ENCODE measurements at regions not wholly inside any gene's neighbourhood (a gene's known extent, or its start where the extent isn't known, plus 50 kb on each side); places are given as distances from the start of the nearest gene placed in this dataset.

DNA sequence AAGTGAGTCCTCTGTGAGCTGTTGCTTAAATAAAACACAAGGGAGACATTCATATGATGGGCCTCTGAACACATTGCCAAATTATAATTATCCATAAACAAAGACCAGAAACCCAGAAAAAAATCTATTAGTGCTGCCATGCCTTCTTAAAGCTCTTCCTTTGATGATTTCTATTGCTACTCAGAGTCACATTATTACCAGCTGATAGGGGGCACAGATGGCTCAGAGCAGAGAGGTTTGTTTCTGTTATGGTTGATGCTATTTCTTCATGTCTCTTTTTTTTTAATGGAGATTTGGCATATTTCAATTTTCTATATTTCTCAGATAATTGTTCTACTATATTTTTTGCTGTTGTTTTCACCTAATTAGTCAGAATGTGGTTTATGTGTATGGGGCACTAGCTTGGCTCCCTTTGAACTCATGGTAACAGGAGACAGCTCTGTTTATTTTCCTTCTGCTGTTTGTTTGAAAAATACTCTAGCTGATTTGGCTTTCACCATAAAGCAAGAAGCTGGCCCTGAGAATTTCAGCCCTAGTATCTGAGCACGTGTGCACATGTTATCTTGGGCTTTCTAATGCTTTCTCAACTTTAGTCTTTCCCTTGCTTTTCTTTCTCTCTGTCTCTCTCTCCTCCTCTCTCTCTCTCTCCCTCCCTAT, 568.8 kb downstream of the PPARGC1A start:
- Histone ChIP-seq H3K9me3 (ENCODE audit: control insufficient read depth, low read length) (no peaks in the 10 kb centered on the region), H3K36me3 (ENCODE audit: control insufficient read depth, insufficient read depth, low read length) (no peaks in the 10 kb centered on the region), H3K4me3 (ENCODE audit: low read depth, low read length) (no peak overlapping the region), H3K4me1 (no peaks in the 10 kb centered on the region), H3K79me2 (no peaks in the 10 kb centered on the region), H3K27me3 (ENCODE audit: control insufficient read depth, insufficient read depth, low read length) (no peaks in the 10 kb centered on the region), H3K9ac (no peak overlapping the region), H2AFZ (no peak overlapping the region), H3K4me2 (ENCODE audit: low read length) (no peak overlapping the region), H3K27ac (no peak overlapping the region)
- TF ChIP-seq, protein P1, sequence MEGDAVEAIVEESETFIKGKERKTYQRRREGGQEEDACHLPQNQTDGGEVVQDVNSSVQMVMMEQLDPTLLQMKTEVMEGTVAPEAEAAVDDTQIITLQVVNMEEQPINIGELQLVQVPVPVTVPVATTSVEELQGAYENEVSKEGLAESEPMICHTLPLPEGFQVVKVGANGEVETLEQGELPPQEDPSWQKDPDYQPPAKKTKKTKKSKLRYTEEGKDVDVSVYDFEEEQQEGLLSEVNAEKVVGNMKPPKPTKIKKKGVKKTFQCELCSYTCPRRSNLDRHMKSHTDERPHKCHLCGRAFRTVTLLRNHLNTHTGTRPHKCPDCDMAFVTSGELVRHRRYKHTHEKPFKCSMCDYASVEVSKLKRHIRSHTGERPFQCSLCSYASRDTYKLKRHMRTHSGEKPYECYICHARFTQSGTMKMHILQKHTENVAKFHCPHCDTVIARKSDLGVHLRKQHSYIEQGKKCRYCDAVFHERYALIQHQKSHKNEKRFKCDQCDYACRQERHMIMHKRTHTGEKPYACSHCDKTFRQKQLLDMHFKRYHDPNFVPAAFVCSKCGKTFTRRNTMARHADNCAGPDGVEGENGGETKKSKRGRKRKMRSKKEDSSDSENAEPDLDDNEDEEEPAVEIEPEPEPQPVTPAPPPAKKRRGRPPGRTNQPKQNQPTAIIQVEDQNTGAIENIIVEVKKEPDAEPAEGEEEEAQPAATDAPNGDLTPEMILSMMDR (IDR thresholded peaks at IDR 0.05): no peak

DNA sequence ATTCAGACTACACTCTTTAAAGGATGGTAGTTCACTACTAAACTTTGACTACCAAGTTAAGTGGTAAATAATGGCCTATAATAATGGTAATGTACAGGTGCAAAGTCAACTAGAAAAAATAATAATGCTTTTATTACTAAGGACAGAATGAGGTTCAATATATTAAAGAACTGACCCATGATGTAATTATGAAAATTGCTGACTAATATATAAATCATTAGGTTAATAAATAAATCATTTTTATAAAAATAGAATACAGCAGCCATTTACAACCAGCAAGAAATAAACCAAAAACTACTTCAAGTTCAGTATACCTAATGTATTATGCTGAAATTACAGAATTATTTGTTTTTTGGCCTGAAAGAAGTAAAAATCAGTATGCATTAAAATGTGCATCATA, 577.2 kb downstream of the PPARGC1A start:
- Histone ChIP-seq H3K9ac (no peak overlapping the region), H2AFZ (no peak overlapping the region), H3K27ac (no peak overlapping the region), H3K79me2 (no peaks in the 10 kb centered on the region), H3K36me3 (ENCODE audit: control insufficient read depth, insufficient read depth, low read length) (no peaks in the 10 kb centered on the region), H3K4me2 (ENCODE audit: low read length) (no peak overlapping the region), H3K9me3 (ENCODE audit: control insufficient read depth, low read length) (no peaks in the 10 kb centered on the region), H3K4me3 (ENCODE audit: low read depth, low read length) (no peak overlapping the region), H3K27me3 (ENCODE audit: control insufficient read depth, insufficient read depth, low read length) (no peaks in the 10 kb centered on the region), H3K4me1 (no peaks in the 10 kb centered on the region)
- TF ChIP-seq, protein P1 (IDR thresholded peaks at IDR 0.05): no peak

DNA sequence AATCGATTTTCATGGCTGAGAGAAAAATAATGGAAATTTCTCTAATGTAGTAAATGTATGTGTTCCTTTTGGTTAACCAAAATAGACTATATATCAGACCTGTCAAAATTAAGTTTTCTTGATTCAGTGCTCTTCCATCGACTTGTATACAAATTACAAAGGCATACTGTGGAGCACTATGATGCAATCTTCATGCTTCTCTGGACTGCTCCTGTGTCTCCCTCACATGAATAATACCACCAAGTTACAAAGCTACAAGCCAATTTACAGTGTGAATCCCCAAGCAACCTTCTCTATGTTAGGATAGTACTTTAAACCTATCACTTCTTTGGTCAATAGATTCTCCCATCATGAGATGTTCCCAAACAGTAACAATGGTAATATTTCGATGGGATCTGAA, 577.9 kb downstream of the PPARGC1A start:
- no peaks in the 10 kb centered on the region for H3K36me3 ChIP-seq (ENCODE audit: control insufficient read depth, insufficient read depth, low read length)
- no peaks in the 10 kb centered on the region for H3K4me1 ChIP-seq
- H3K4me3 ChIP-seq (ENCODE audit: low read depth, low read length): no peak overlapping the region
- H3K27ac ChIP-seq: no peak overlapping the region
- H3K27me3 ChIP-seq (ENCODE audit: control insufficient read depth, insufficient read depth, low read length): no peaks in the 10 kb centered on the region
- TF ChIP-seq, protein P1 (IDR thresholded peaks at IDR 0.05): no peak
- no peaks in the 10 kb centered on the region for H3K79me2 ChIP-seq
- H3K4me2 ChIP-seq (ENCODE audit: low read length): no peak overlapping the region
- H3K9ac ChIP-seq: no peak overlapping the region
- no peak overlapping the region for H2AFZ ChIP-seq
- H3K9me3 ChIP-seq (ENCODE audit: control insufficient read depth, low read length): no peaks in the 10 kb centered on the region

DNA sequence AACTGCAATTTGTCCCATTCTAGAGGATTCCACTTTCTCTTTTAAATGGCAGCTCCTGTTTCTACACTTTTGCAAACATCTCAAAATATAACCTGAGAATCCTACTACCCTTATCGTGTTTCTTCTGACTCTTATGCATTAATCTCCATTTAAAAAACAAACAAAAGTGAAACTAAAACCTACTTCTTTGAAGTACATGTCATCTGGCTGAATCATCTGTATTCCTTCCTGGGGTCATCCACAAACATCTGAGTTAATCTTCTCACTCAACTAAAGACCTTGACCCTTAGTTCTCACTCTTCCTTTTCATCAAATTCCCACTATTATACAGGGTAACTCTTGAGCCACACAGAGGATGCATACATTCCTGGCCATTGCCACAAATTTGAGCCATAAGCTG, 584.8 kb downstream of the PPARGC1A start:
- Histone ChIP-seq H3K27me3 (ENCODE audit: control insufficient read depth, insufficient read depth, low read length) (no peaks in the 10 kb centered on the region), H2AFZ (no peak overlapping the region), H3K79me2 (no peaks in the 10 kb centered on the region), H3K4me2 (ENCODE audit: low read length) (no peak overlapping the region), H3K4me1 (no peaks in the 10 kb centered on the region), H3K9me3 (ENCODE audit: control insufficient read depth, low read length) (no peaks in the 10 kb centered on the region), H3K9ac (no peak overlapping the region), H3K36me3 (ENCODE audit: control insufficient read depth, insufficient read depth, low read length) (no peaks in the 10 kb centered on the region), H3K4me3 (ENCODE audit: low read depth, low read length) (no peak overlapping the region), H3K27ac (no peak overlapping the region)
- TF ChIP-seq, protein P1 (IDR thresholded peaks at IDR 0.05): no peak

DNA sequence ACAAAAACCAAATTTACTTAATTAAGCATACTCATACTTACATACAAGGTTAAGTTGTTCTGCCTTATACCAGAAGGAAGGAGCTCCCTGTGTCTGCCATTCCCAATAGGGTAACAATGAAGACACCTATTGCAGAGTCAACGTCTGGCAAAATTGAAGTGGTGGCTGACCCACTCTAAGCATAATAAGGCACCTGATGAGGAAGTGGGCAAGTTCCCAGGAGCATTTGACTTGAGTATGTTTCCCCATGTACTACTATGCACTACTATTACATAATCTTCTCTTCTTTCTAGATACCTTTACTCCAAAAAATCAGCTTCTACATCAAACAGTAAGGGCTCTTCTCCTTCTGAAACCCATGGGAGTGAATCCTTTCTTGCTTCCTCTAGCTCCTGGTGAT, 591.5 kb downstream of the PPARGC1A start:
- H3K9ac ChIP-seq: no peak overlapping the region

More for the DNA sequence above, 591.5 kb downstream of the PPARGC1A start:
- Histone ChIP-seq H3K4me2 (ENCODE audit: low read length) (no peak overlapping the region), H3K79me2 (no peaks in the 10 kb centered on the region), H3K27ac (no peak overlapping the region), H3K4me1 (no peaks in the 10 kb centered on the region), H3K27me3 (ENCODE audit: control insufficient read depth, insufficient read depth, low read length) (no peaks in the 10 kb centered on the region), H2AFZ (no peak overlapping the region), H3K9me3 (ENCODE audit: control insufficient read depth, low read length) (no peaks in the 10 kb centered on the region), H3K4me3 (ENCODE audit: low read depth, low read length) (no peak overlapping the region), H3K36me3 (ENCODE audit: control insufficient read depth, insufficient read depth, low read length) (no peaks in the 10 kb centered on the region)
- TF ChIP-seq, protein P1 (IDR thresholded peaks at IDR 0.05): no peak
